HG03342 (cell line): ENCODE measurements at regions not wholly inside any gene's neighbourhood (a gene's known extent, or its start where the extent isn't known, plus 50 kb on each side); places are given as distances from the start of the nearest gene placed in this dataset.

Experiments used
- ATAC-seq: cut with Tn5 transposase; IDR thresholded peaks from one replicate; pipeline ENCODE4 v1.9.1; 2021; ENCODE audit warnings: mild to moderate bottlenecking, moderate library complexity; ENCODE audit not compliant: unreplicated experiment

DNA sequence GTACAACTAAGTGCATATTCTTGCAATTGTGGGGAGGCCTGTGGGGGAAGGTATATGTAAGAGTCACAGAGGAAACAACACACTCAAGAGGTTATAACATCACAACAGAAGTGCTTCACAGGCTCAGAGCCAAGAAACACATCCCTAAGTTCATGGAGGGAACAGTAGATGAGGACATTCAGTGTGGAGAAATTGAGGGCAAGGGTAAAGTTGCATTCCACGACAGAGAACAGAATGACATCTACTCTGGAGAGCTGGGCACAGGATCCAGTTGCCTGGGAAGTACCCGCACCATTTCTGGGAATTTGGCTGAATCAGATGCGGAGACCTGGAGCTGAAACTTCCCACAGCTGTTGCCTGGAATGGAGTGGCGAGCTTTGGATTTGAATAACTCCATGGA is 197.2 kb downstream of the NXNL2 start:
- ATAC-seq = no peak

DNA sequence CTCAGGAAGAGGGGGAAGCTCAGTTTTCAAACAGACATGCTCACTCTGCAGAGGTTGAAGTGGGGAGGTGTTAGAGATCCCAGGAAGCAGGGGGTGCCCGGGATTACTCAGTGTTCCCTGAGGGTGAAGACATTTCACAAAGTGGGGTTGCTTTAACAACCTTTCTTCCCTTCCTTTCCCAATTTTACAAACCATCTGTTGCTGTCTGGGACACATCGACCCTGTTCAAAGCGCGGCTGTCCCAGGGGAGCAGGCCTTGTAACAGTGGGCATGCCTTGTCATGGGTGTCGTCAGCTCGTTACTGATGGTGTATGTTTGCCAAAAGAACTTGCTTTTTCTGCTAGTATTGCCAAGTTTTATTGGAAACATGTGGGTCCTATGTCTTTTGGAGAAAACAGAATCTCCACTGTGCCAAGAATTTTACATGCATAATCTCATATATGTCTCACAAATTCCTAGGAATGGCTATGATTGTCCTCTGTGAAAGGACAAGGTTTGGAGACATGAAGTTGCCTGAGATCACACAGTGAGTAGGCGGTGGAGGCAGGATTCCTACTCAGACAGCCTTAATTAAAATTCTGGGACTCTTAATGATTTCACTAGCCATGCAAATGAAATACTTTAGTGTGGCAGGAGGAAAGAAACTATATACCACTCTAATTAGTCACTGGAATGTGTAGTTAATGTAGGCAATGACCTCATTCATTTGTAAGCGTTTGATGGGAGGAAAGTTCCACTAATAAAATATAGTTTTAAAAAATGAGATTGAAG is 198.9 kb downstream of the NXNL2 start:
- no peak for ATAC-seq

DNA sequence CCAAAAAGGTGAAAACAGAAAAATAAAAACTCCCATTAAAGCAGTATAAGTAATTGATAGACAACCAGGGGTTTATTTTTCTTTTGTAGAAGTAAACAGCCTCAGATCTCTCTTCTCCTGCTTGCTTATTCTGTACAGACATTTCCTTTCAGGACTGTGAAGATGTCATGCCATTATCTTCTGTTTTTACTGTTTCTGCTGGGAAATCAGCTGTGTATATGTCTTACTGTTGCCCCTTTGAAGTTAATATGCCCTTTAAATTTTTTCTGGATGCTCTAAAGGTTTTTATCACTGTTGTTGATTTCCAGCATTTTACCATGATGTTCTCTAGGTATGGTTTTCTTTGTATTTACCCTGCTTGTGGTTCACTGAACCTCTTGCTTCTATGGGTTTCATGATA is 199.5 kb downstream of the NXNL2 start:
- ATAC-seq = no peak

DNA sequence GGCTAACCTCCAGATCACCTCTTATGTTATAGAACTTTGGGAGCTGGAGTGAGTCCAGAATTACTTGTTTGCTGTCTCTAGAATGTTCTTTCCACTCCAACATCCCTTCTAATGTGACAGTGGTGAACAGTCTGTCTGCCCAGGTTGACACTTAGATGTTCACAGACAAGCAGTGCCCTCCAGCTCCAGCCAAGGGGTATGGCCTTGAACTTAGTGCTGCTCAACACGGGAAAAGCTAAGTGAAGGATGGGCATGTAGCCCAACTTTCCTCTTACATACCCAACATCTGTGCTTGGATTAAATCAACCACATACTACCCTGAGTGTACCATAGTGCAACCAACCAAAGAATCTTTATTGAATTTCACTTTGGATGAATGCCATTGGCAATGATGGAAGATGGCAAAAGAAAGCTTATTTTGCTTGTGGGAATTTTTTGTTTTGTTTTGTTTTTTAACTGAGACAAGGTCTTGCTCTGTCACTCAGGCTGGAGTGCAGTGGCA is 201.2 kb downstream of the NXNL2 start:
- no peak for ATAC-seq

DNA sequence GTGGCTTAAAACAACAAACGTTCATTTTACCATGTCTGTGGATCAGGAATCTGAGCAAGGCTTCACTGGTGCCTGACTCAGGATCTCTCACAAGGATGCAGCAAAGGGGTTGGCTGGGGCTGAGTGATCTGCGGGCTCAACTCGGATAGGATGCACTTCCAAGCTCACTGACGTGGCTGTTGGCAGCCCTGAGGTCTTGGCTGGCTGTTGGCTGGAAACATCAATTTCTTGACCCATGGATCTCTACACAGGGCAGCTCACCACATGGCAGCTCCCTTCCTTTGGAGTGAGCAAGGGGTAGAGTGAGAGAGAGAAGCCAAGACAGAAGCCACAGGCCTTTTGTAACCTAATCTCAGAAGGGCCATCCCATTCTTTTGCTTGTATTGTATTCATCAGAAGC is 202.1 kb downstream of the NXNL2 start:
- ATAC-seq = no peak

DNA sequence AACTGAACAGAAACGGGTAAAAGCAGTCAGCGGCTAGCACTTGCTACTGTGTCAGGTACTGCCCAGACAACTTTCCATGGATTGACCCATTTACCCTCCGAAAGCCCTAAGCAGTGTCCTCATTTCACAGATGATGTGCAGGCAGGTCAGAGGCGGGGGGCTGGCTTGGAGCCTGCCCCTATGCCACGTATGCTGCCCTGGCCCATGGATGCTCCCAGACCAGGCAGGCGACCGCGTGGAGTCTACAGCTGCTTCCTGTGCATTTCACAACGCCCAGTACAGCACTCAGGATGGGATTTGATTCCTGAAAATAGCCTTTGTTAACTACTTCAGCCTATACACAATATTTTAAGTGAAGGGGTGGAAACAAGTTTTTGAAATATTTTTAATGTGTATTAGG is 202.9 kb downstream of the NXNL2 start:
- no peak for ATAC-seq

DNA sequence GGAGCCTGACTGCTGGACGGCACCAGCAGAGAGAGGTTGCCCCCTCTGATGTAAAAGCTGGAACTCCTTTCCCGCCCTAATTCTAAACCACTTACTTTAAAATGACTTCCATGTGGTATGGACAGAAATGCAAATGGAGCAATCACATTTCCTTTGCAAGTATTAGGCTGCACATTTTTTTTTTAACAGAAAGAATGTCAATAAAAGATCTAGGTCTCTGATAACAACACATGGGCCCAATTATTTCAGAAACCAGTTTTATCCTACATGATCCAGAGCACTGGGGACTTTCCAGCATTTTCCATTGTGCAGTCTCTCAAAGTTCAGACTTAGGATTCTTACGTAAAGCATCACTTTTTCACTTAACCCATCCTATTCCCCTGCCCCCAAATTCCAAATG is 203.7 kb downstream of the NXNL2 start:
- ATAC-seq = no peak

DNA sequence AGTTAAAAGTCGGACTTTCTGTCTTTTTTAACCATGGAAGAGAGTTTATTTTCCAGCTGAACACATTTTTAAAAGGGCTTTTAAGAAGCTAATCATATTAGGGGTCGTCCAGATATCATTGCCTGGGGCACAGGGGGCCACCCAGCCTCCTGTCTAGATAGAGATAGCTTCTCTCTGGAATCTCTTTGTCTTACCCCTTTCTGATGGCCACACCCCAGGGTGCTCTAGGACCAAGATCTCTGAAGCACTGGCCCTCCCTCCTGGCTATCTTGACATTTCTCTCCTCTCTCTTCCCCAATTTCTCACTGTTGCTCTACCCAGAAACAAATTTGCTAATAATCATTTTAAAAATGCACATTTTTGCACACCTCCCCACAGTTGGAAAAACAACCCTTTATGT is 204.4 kb downstream of the NXNL2 start:
- ATAC-seq = no peak

DNA sequence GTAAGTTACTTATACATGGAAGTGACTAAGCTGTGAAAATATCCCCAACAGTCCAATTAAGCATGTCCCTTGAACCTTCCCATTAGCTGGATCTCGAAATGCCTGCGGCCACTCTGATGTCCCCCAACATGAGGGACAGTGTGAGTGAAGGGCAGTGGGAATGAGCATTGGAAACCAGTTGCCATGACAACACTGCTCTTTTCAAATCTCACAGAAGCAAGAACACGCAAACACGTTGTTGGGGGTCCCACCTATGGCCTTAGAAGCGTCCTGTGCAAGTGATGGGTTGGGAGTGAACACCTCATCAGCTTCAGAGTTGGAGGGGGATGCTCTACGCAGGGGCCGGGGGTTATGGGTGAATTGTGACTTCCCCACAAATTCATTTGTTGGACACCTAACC is 205.9 kb downstream of the NXNL2 start:
- no peak for ATAC-seq

DNA sequence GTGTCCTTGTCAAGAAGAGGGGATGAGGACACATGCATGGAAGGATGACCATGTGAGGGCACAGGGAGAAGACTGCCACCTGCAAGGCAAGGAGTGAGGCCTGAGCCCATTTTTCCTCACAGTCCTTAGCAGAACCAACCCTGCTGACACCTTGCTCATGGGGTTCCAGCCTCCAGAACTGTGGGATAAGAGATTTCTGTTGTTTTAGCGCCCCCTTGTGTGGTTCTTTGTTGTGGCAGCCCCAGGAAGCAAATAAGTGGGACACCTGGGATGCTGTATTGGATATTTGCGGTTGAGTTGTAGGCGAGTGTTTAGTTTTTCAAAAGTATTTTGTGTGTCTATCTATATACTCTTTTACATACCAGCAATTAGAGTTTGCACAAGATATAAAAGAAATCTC is 206.4 kb downstream of the NXNL2 start:
- ATAC-seq = no peak

DNA sequence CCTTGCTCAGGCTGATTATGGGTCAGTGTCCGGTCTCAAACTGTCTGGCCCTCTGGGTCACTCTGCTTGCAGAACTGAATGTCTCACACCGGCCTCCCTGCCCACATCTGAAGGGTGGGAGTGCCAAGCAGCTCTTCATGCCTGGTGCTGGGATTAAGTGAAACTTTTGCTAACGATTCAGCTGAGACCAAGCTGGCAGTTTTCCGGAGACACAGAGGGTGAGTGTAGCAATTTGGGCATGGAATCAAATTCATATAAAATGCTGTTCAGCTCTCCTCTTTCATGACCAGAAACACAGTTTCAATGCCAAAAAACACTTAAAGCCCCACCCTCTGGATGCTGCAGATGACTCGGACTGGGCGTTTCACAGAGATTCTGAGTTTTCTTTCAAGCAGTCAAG is 207.5 kb downstream of the NXNL2 start:
- ATAC-seq = no peak

DNA sequence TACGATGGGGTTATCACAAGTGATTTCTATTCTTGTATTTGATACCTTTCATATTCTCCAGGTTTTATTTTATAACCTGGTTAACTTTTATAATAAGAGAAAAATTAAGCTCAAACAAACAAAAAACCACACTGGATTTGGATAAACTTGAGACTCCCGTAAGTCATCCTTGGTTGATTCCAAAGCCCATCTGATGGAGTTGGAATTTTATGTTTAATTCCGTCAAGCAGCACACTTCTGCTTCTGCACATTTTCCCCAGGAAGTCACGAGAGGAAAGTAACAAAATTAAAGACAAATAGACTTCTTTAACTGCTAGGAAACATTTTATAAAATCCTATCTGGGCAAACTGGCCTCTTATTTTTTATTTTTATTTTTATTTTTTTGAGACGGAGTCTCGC is 207.9 kb downstream of the NXNL2 start:
- ATAC-seq = no peak

DNA sequence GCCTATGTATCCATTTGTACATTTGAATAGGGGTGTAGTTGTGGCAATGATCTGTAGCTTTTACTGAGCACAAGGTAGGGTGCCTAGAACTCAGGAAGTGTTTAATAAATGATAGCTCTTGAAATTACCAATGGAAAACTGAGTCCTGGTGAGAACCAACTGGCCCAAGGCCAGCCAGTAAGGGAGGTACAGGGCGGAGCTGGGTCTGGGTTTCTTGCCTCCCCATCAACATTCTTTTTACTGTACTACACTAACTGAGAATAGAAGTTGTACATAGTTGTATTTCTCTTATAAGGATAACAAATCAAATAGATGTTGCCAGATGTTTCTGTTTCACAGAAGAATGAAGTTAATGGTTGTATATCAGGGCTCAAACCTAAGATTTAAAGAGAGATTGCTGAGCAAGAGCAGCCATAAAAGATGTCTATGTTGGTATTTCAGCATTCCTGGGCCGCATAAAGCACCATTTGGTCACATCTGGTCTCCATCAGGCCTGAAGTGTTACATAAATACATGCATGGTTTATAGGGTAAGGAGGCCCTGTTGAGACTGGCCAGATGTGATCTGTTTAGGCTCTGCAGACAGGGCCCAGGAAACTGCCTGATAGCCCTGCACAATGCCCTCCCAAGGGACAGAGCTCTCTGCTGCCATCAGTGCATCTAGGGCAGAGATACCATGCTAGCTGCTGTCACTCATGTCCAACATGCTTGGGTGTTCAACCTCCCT is 210.5 kb downstream of the NXNL2 start:
- ATAC-seq = no peak

DNA sequence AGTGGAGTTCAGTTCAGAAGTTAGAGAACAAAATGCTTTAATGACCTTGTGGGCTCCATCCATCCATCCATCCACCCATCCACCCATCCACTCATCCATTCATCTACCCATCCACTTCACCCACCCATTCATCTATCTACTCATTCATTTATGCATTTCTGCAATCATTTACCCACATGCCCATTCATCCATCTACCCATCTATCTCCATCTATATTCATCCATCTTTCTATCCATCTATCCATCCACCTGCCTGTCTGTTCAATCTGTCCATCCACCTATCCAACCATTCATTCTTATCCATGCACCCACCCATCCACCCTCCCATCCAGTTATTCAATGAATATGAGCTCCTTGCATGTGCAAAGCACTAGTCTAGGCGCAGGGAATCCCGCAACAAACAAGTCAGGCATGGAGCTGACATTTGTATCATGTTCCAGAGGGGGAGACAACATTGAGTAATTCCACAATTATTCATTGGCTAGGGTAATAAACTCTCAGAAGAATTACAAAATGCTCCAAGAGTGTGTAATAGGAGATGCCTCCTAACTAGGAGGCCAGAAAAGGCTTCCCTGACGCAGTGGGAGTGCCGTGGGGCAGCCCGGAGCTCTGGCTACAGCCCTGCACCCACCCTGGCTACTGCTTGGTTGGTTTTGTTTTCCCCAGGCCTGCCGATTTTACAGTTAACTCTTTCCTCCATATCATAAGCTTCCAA is 211.2 kb downstream of the NXNL2 start:
- no peak for ATAC-seq

DNA sequence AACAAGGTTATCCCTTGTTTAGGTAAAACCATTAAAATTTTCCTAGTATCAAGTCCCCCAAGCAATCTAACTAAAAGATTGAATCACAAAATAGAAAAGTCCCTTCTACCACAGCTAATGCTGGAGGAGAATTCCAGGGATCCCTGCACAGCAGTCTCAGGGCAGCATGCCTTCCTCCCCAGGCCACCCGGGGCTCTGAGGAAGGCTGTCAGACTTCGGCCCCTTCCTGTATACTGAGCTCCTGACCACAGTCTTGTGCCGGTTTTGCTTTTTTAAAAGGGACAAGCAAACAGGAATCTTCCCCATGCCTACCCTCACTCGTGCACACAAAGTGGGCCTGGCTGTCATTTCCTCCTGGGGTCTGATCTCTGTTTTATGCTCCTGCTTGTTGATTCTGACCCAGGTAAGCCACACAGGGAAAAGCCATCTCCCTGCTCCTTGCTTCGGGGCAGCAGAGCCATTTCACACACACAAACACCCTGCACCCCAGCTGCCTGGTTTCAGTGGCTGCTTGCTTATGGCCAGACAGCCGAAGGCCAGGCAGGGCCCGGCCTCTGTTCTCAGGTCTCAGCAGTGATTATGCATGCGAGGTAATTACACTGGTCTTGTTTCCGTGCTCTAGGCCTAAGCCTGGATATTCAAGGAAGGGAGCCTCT is 211.9 kb downstream of the NXNL2 start:
- no peak for ATAC-seq

DNA sequence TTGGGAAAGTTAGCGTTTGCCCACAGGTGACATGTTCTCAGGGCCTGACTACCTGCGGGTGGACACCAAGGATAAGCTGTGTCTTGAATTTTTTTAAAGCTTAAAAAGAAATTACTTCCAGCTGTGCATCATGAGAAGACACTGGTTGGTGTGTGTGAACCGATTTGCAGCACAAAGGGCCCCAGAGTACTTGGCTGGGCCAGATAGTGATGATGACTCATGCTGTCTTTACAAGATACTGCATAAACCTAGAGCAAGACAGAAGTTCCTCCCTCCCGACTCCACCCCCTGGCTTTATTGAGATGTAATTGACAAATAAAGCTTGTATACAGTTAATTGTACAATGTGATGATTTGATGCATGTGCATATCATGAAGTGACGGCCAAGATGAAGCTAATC is 212.8 kb downstream of the NXNL2 start:
- no peak for ATAC-seq

DNA sequence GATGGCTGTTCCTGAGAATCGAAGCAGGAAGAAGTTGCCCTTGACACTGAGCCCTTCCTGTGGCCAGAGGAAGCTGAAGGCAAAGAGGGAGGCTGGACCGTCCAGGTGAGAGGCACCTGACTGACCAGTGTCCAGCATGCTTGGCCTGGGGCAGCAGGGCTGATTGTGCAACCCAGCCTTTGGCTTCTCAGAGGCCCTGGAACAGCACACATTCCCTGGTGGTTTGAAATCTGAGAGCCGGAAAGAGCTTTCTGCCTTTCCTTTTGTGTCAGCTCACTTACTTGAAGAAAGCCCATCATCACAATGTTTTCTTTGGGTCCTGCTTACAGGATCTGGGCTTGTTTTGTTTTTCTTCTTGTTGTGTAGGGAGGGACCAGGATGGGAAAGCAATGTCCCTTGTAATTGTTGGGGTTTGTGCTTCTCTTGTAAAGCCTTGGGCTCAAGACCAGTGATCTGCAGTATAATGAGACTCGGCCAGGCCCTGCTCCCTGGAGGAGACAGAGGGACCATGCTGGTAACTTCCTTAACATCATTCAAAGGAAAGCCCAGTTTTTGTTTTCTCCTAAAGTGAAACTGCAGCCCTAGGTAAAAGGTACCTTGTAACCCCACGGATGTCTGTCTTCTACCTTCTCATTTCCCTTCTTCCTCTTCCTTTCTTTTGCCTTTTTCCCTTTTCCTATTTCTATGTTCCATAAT is 213.7 kb downstream of the NXNL2 start:
- no peak for ATAC-seq

DNA sequence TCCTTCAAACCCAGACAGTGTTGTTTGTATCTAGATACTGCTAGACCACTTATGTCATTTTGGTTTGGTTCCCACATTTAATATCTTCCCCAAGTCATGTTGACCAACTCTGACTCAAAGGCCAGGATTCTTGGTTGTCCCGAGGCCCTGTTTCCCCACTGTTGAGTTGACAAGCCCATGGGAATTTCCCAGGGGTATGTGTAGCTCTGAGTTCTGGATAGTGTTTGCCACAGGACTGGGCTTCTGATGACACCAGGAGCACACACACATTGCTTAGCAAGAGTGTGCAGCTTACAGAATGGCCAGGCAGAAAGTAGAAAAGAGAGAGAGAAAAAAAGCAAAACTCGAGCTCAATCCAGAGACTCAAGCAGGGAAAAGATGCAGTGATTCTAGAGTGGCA is 214.4 kb downstream of the NXNL2 start:
- ATAC-seq = no peak

DNA sequence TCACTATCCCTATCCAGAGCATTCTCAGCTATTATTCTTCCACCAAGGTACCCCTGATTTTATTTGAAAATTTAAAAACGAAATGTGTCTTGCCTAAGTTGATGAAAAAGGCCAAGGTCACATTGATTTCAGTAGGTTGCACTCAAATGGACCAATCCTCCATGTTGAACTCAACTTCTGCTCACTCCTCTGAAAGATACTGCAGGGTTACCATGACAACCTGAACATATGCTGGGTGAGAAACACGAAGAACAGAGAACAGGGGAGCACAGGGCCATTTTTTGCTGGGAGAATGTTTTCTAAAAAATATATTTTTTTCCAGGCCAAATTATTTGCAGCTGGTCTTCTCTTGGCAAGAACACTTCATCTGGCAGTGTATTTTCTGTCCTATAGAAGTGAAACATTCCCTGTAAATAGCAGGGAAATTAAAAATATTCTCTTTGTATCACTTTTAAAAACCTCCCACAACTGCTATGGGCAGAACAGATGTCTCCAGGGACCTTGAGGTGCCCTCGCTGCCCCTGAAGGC is 215.9 kb downstream of the NXNL2 start:
- ATAC-seq = no peak

DNA sequence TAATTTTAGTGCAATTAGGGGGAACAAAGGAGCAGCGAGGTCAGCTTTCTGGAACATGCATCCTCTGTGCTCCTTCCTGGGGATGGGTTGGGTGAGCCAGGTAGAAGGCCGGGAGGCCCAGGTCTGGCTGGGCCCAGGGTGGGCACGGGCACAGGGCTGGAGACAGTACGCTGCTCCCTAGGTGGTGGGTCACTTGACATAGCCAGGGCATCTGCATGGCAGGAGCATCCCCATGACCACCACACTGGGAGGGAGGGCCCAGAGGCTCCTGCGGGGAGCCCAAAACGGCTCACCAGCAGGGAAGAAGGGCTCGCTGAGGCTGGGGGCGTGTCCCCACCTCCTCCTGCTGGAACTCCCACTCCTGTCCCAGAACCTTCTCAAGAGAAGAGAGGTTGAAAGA is 216.8 kb downstream of the NXNL2 start:
- no peak for ATAC-seq
